DND-41 (cell line): ENCODE measurements at regions not wholly inside any gene's neighbourhood (a gene's known extent, or its start where the extent isn't known, plus 50 kb on each side); places are given as distances from the start of the nearest gene placed in this dataset.

ENCODE experiments used
- EZH2 ChIP-seq: IDR thresholded peaks from 3 replicates; pipeline ENCODE4 v1.6.1; 2012; ENCODE audit warnings: borderline replicate concordance, low read depth, mild to moderate bottlenecking, moderate library complexity, low read length, inconsistent platforms; ENCODE audit not compliant: severe bottlenecking
- TF ChIP-seq, protein P1 (sequence below): IDR thresholded peaks from 2 replicates; pipeline ENCODE4 v1.5.1; 2012; ENCODE audit warnings: borderline replicate concordance, low read length, moderate library complexity, mild to moderate bottlenecking; ENCODE audit not compliant: poor library complexity, severe bottlenecking; ENCODE audit errors: extremely low read depth

DNA sequence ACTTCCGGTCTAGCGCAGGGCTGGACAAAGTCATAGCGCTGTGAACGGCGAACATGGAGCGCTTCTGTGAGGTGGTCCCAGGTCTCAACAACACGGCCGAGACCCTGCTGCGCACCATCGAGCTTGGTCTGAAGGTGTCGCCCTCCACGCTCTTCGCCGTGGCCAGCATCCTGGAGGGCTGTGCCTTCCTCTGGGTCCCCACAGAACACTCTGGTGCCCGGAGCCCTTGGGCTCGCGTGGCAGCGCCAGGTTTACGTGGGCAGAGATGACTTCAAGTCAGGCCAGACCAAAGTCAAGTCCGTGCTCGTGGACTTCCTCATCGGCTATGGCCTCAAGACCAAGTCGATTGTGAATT lies 128.6 kb downstream of the ANAPC4 start:
- TF ChIP-seq, protein P1, sequence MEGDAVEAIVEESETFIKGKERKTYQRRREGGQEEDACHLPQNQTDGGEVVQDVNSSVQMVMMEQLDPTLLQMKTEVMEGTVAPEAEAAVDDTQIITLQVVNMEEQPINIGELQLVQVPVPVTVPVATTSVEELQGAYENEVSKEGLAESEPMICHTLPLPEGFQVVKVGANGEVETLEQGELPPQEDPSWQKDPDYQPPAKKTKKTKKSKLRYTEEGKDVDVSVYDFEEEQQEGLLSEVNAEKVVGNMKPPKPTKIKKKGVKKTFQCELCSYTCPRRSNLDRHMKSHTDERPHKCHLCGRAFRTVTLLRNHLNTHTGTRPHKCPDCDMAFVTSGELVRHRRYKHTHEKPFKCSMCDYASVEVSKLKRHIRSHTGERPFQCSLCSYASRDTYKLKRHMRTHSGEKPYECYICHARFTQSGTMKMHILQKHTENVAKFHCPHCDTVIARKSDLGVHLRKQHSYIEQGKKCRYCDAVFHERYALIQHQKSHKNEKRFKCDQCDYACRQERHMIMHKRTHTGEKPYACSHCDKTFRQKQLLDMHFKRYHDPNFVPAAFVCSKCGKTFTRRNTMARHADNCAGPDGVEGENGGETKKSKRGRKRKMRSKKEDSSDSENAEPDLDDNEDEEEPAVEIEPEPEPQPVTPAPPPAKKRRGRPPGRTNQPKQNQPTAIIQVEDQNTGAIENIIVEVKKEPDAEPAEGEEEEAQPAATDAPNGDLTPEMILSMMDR, result no peak
- no peak for TF ChIP-seq EZH2
